SIG-M5 (cell line): ENCODE measurements at regions not wholly inside any gene's neighbourhood (a gene's known extent, or its start where the extent isn't known, plus 50 kb on each side); places are given as distances from the start of the nearest gene placed in this dataset.

ENCODE experiments used
- DNase-seq: peaks from one replicate; lab custom pipeline; 2025; lab: John Stamatoyannopoulos, UW

DNA sequence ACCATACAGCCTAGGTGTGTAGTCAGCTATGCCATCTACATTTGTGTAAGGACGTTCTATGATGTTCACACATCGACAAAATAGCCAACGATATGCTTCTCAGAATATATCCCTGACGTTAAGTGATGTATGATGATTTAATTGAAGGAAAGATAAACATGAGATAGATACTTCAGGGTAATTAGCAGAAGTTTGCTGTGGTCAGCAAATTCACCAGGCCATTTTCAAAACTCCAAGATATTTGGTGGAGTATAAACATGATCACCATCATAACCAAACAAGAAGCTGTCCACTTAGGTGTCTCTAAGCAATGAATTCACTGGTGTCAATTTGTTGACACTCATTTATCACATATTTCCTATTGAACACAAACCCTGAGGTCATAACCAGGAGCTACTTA lies 885.6 kb upstream of the NR2F2 start:
- no peak for DNase-seq

DNA sequence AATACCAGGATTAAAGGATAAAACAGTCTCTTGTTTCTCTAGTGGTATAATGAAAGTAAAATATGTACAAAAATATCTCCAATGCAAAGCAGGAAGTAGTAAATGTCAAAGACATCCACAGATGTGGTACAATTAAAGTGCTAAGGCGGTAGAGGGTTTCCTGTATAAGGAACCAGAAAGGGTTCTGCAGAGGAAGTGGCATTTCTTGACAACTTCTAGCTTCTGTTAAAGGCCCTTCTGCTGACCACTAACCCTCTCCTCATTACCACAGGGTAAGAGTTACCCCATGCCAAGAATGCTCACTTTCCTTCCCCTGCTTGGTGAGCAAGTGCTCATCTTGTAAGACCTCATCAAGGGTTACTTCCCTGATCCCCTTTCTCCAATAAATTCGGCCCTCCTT lies 883.6 kb upstream of the NR2F2 start:
- peak; percentile 63 for DNase-seq

DNA sequence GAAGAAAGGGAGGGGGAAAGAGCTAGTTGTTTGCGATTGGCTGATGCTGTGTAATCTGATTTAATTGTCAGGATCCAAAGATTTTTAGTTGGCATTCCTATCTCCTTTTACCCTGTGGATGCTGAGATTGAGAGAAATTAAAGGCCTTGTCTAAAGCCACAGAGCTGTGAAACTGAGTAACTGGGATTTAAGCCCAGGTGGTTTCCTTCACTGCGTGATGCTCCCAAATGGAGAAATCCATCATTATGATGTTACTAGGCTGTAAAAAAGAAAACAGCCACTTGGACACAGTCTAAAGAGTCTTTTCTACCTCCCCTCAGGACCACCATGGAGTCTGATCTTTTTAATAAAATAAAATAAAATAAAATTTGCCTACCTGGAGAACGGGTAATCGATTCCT lies 883.0 kb upstream of the NR2F2 start:
- no peak for DNase-seq

DNA sequence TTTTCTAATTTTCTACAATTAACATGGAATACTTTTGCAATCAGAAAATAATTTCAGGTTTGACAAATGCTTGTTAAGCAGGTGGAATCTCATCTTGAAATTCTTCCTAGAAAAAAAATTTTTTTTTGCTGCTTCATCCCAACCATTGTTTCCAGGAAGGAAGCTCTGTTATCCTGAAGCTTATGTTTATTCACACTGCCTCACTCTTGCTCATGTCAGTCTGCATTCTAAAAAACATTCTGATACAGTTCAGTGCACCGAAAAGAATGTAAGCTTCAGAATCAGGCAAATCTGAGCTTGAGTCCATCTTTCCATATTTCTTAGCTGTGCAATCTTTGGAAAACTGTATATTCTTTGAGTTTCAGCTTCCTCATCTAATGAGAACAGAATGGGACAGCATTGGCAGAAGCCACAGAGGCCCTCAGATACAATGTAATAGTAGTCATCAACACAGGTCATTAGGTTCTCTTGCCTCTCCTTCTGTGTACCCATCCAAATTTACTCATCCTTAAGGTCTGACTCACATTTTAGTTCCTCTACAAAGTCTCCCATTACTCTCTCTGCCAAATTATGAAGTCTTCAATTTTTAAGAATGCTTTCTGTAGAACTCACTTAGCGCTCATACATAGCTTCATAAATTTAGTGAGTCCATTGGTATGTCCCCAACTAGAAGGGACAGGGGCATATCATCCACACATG lies 881.8 kb upstream of the NR2F2 start:
- no peak for DNase-seq

DNA sequence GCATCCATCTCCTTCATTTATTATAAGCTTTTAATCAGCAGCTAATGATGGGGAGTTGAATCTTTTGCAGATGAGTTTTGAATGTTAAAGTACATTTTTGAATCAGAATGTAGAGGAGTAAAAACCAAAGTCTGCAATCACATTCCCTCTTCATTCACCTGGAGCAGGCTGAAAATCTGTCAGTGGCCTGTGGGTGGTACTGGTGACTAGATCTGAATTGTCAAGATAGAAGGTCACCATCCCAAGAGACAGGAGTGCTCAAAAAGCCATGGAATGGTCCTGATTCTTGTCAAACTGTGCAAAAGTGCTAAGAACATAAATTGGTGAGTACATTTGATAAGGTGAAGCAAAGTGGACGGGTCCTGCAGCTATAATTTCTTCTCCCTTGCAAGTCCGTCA lies 881.3 kb upstream of the NR2F2 start:
- no peak for DNase-seq

DNA sequence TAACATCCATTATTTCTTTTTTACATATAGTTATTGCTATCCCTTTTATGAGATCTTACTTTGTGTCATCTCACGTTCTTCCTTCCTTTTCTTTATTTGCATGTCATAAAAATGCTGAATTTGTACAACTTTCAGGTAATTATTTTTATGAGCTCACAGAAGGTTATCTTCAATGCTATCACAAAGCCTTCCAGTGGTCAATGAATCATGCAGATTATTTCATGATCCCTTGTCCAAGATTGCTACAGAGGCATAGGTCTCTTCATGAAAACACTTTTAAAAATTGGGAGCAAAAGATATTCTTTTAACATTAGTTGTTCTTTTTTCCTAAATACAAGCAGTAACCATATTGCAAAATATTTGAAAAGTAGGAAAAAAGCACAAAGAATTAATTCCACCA lies 880.1 kb upstream of the NR2F2 start:
- DNase-seq, result no peak

DNA sequence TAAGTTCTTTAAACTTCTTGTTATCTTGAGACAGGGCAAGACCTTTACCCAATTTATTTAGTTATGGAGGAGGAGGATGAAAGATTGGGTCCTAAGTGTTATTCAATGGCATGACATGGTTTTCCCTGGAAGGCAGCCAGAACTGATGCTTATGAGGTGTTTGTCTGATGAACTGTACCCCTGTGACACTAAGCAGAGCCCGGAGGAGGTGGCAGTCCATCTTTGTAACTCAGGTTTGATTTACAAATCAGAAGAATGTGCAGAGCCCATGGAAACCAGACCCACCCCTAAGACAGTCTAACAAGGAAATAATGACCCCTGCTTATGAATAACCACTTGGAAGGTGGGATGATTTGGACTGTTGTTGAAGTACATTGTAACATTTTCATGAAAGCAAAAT lies 878.6 kb upstream of the NR2F2 start:
- no peak for DNase-seq

DNA sequence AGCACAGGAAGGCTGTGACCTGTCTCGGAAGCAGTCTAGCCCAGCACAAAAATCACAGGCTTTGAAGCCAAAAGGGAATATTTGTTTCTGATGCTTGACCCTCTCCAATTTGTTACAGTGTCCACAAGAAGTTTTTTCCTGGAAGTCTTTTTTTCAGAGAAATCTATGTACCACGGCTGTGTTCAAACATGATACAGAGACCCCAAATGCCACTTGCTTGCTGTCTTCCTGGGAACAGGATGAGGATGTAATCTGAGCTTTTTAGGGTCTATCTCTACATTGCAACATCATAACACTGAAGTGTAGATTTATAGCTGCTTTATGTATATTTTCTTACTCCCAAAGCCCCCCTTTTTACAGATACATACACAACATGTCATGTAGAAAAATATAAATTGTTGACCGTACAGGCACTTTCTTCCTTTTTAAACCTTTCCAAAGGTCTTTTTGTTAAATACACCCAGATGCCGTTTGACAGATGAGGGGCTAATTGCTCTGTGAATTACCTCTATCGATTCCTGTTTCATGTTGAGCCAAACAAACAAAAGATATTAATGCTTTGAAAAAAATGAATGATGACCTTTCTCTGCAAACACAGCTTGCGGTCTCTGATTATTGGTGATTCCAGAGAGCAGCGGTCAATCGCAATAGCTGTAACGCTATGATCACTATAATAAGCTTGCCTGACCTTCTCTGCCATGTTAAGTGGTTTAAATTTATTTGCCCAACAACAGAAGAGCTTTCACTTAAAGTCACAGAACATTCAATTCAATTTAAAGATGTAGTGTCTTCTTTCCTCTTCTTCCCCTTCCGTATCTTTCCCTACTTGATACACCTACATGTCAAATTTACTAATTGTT lies 875.9 kb upstream of the NR2F2 start:
- no peak for DNase-seq

DNA sequence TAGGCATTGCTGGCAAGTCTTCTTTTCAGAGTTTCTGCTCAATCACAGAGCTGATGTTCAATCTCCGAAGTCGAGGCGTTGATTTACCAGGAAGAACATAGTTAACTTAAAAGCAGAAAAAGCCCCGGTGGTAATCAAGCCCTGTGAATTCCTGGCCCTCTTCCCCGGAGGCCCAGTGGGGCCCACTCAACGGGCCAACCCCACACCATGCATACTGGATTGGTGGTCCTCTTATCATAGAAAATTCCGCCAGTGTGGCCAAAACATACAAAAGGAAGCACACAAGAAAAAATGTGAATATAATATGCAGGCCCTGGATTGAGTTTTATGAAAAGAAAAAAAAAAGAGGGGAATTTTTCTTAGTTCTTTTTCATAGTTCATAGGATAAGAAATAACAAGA lies 873.0 kb upstream of the NR2F2 start:
- DNase-seq, result no peak

DNA sequence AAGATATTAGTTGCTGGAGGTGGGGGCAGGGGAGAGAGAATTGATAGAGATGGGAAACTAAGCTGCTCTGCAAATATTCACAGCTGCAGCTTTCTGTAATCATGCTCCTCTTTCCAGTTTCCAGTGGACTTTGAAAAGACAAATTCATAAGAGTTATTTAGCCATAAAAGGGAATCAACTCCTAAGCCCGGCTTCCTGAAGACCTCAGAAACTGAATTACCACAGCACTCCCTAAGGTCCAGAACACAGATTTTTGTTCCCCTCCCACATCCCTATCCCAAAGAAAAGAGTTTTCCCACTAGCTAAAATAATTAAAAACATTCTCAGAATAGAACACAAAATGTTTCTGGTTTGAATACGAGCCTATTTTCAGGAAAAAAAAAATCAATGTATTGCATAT lies 871.8 kb upstream of the NR2F2 start:
- no peak for DNase-seq

DNA sequence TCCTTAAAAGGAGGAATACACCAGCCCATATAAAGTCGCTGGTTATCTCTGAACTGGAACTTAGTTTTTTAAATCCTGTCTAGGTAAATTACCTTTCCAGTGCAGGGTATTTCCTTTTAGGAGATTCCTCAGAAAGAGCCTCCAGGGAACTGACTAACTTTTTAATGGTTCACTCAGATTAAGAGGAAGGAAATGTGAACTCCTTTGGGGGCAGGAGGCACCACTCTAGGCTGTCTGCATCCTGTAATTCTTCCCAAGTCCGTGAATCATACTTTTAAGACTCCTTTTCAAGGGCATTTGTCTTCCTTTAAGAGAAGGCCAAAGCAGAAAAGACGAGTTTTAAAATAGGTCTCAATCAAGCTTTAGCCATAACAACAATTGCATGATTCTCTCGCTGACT lies 871.2 kb upstream of the NR2F2 start:
- DNase-seq, result no peak

DNA sequence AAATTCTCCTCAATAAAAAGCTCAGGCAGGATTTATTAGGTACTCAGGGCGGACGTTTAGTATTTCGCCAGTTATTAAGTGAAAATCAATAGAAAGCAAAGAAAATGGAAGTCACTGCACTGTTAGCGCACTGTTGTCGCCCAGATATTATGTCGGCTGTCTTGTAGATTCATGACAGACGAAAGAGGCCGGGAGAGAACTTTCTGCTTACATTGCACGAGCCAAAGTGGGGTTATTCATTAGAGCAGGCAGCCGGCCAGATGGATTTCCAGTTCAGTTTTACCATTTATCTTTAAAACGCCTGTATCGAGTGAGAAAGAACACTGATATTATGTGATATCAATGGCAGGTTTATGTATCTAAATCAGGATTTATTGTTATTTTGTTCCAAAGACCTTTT lies 866.0 kb upstream of the NR2F2 start:
- no peak for DNase-seq

DNA sequence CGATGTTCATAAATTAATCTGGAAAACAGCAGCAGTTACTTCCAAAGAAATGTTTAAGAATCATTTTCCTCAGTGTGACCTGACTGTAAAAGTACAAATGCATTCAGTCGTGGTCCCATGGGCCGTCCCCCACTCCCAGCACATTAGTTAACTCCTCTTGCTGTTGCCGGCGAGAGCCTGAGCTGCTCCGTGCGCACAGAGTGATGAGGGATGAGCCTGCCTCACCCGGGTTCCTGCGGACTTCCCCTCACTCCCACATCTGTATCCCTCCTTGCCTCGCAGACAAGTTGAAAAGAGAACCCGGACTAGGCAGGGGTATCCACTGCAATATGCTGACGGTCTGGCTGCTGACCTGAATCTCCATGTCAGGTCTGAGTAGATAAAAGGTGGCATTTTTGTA lies 861.7 kb upstream of the NR2F2 start:
- no peak for DNase-seq

DNA sequence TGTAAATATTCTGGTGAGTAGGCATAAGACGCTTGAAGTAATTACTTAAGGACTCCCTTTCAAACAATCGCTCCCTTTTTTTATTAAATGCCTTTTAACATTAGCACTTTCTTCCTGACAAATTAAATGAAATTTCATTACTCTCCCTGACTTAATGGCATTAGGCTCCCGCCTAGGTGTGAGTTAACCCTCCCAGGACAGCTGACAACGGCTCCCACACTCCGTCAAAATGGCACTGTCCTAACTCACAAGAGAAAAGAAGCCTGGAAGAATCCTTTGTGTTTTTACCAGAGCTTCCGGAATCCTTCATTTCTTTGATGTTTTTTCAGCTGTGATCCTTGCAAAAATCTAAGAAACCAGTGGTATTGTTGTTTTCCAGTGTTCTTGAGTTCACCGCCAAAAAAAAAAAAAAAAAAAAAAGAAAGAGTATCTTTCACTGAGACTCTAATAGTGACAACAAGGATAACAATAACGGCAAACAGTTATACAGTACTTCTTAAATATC lies 861.0 kb upstream of the NR2F2 start:
- DNase-seq, result no peak

DNA sequence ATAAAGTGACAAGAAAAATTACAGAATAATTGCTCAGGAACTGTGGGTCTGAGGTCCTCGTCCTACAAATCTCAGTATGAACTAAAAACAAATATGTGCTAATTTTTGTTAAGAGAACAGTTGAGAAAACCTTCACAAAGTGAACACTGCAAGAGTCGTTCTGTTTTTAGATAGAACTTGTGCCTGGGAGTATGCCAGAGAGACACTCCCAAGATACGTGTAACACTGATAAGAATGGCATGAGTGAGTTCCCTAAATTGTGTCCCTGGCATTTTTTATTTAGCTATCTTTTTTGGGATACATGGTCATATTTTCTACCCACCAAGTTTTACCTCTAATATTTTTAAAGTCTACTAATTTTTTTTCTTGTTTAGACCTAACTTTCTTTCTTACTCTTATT lies 860.0 kb upstream of the NR2F2 start:
- no peak for DNase-seq

DNA sequence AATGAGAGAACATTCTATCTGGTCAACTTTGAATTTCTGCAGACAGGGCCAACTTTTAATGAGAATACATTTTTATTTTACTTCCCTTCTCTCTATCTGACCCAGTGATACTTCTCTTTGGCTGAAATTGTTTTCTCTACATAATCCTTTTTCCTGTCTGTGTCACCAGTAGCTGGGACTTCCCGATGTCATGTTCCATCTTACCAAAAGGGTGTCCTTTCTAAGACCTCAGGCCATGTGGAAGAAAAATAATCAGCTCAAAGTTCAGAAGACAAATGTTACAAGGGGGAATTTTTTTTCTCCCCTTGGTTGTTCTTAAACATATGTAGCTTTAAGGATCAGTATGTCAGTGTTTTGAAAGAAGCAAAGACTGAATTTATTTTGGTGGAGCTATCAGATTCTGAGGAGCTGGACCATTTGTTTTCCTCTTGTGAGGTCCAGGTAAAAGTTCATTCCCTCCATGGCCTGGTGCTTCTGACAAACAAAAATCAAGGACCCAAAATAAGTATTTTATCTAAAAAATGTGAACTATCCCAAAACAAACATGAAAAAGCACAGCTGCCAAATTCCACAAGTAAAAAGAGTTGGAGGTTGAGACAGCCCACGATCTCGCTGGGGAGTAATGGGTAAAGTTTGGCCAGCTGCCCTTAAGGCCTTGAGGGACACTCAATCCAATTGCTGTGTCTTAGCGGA lies 859.4 kb upstream of the NR2F2 start:
- no peak for DNase-seq

DNA sequence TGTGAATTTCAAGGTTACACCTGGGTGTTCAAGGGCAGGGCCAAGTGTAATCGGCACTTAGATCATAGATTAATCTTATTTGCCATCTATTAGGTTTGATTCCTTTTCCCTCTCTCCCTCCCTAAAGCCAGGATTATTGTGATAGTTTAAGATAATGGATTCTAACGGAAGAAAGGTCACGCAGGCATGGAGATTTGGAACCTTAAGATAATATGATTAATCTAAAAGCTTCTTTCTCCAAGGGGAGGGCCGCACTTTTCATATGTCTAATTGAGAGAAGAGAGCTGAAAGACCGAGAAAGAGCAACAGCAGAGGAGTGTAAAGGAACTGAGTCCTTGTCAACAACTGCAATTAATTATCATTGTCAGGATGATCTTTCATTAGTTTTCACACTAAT lies 858.8 kb upstream of the NR2F2 start:
- DNase-seq, result no peak

DNA sequence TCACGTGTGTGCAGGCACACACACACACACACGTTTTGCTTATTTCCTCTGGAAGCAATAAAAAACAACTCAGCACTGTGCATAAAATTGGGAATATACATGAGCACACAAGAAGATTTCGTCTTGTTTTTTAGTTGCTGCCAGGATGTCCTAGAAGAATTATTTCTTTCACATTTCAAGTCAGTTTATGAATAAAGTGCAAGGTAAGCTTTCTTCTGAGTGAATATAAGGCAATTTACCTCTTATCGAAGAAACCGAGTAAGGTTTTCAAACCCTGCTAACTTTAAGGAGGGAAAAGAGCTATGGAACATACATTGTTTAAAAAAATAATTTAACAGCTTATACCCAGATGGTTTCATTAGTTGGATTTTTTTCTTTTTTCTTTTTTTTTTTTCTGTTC lies 855.4 kb upstream of the NR2F2 start:
- DNase-seq, result no peak

DNA sequence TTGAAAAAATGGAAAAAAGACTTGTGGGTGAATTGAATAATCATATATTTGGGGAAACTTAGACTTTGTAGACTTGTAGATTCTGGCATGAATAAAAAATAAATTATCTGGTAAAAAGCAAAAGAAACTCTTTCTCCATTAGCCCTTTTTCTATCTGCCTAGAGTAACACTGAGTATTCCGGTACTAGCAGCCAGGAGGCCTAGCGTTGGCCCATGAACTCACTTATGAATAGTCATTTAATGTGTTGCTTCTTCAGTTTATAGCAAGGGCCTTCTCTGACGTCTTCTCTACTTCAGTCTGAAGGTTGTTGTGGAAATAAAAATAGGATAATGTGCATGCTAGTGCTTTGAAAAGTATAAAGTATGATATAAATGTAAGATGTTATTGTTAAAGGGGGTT lies 851.2 kb upstream of the NR2F2 start:
- DNase-seq, result no peak

DNA sequence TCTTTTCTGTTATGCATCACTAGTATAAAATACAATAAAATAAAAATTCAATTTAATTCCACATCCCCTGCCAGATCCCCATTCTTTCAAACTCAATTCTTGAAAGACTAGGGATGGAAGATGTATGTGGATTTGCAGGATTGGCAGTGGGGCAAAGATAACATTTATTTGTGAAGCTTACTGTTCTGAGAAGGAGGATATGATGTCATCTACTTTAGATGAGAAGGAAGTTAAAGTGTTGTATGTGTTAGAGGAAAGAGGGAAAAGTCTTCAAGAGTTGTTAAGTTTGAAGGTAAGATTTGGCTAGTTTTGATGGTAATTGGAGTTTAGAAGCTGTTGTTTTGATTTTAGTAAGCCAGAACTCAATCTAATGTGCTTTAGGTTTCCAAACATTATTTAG lies 845.1 kb upstream of the NR2F2 start:
- DNase-seq, result no peak

DNA sequence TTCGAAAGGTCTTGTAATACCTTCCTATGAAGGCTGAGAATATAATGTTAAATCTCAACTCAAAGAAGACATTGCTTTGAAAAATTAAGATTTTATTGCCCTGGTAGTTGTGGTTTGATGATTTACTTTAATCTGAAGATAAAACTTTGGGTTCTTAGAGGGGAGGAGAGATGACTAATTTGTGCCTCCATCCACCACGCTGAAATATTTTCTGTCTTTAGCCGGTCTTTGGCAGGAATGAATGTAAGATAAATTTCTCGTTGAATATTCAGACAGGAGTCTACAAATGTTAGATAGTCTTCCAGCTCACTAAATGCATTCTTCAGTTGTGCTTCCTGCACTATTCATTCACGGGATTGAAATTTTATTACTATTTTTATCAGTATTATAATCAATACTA lies 844.3 kb upstream of the NR2F2 start:
- DNase-seq, result no peak

DNA sequence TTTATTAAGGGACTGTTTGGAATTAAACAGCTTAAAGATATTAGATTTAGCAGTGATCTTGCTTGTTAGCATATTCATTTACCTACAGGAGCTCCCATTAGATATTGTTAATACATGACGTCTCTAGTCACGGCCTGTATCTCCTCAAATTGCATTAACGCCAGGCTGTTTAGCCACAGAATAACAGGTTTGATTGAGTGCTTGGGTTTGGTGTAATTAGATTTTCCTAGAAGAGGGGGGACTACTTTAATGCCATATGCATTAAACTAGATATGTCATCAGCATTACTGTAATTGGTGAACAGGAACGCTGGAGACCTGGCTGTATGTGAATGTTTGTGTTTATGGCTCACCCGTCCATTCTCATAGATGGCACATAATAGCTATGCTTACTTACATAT lies 841.4 kb upstream of the NR2F2 start:
- no peak for DNase-seq
